ENCODE measurements at regions not wholly inside any gene's neighbourhood (a gene's known extent, or its start where the extent isn't known, plus 50 kb on each side); places are given as distances from the start of the nearest gene placed in this dataset.

DNA sequence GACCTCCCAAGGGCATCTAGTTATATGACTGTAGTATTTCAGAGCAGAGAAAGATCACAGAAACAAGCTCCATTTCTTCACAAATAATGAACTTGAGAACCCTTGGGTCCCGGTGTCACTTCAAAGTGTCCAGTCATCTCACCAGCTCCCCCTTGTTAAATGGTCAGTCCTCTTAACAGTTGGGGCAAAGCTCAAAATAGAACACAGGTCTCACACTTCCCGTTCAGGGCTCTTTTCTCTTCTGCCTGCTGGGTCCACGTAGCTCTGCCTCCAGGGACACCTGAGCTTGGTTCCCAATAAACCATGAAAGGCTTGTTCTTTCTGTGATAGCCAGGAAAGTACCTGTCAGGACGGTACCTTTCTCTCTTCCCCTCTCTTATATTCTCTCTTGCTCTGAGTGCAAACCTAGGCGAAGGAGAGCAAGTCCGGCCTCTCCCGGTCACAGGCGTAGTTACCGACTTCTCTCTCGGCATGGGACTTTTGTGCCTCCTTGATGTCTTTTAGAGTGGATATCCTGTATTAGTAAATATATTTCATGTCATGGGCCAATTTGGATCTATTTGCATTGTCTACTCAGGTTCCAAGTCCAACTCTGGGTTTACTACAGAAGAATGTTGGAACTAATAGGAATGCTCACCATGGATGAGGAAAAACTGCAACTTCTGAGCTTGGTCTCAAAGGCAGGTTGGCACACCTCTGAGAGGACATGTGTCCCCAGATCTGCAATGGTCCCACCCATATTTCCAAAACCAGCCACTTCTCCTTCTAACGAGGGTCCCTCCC lies 118.8 kb upstream of the PARP11 start:
- TF ChIP-seq, protein P1, sequence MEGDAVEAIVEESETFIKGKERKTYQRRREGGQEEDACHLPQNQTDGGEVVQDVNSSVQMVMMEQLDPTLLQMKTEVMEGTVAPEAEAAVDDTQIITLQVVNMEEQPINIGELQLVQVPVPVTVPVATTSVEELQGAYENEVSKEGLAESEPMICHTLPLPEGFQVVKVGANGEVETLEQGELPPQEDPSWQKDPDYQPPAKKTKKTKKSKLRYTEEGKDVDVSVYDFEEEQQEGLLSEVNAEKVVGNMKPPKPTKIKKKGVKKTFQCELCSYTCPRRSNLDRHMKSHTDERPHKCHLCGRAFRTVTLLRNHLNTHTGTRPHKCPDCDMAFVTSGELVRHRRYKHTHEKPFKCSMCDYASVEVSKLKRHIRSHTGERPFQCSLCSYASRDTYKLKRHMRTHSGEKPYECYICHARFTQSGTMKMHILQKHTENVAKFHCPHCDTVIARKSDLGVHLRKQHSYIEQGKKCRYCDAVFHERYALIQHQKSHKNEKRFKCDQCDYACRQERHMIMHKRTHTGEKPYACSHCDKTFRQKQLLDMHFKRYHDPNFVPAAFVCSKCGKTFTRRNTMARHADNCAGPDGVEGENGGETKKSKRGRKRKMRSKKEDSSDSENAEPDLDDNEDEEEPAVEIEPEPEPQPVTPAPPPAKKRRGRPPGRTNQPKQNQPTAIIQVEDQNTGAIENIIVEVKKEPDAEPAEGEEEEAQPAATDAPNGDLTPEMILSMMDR (conservative IDR thresholded peaks at IDR 0.05), result no peak
- no peak for TF ChIP-seq ZFX (IDR thresholded peaks at IDR 0.05)

Measured in C4-2B (cell line).